ENCODE measurements at regions not wholly inside any gene's neighbourhood (a gene's known extent, or its start where the extent isn't known, plus 50 kb on each side); places are given as distances from the start of the nearest gene placed in this dataset.

GRCh38 chr17:79273660-79274059 lies 199.0 kb downstream of the ENGASE start:
- DNase-seq = no peak

- no peak for DNase-seq
Measured at GRCh38 chr17:79272666-79273219, 198.1 kb downstream of the ENGASE start.

GRCh38 chr17:79272220-79272619 lies 197.6 kb downstream of the ENGASE start:
- DNase-seq = no peak

- DNase-seq = no peak
Measured at GRCh38 chr17:79269620-79270019, 195.0 kb downstream of the ENGASE start.

GRCh38 chr17:79263191-79263590 lies 188.6 kb downstream of the ENGASE start:
- DNase-seq = no peak

- no peak for DNase-seq
Measured at GRCh38 chr17:79262624-79263023, 188.0 kb downstream of the ENGASE start.

GRCh38 chr17:79261355-79262072 lies 186.9 kb downstream of the ENGASE start:
- no peak for DNase-seq

GRCh38 chr17:79258843-79259242 lies 184.2 kb downstream of the ENGASE start:
- DNase-seq = no peak

- no peak for DNase-seq
Measured at GRCh38 chr17:79258041-79258440, 183.4 kb downstream of the ENGASE start.

GRCh38 chr17:79255926-79256585 lies 181.4 kb downstream of the ENGASE start:
- DNase-seq = no peak

- DNase-seq = no peak
Measured at GRCh38 chr17:79255456-79255855, 180.8 kb downstream of the ENGASE start.

- DNase-seq = no peak
Measured at GRCh38 chr17:79255046-79255445, 180.4 kb downstream of the ENGASE start.

- no peak for DNase-seq
Measured at GRCh38 chr17:79252886-79253285, 178.3 kb downstream of the ENGASE start.

- DNase-seq = no peak
Measured at GRCh38 chr17:79251824-79252223, 177.2 kb downstream of the ENGASE start.

- DNase-seq = no peak
Measured at GRCh38 chr17:79249929-79250521, 175.4 kb downstream of the ENGASE start.

GRCh38 chr17:79248843-79249493 lies 174.3 kb downstream of the ENGASE start:
- DNase-seq = no peak

- DNase-seq = no peak
Measured at GRCh38 chr17:79246225-79247190, 171.9 kb downstream of the ENGASE start.

- DNase-seq = no peak
Measured at GRCh38 chr17:79244665-79245064, 170.0 kb downstream of the ENGASE start.

- no peak for DNase-seq
Measured at GRCh38 chr17:79243996-79244395, 169.4 kb downstream of the ENGASE start.

GRCh38 chr17:79243603-79243990 lies 169.0 kb downstream of the ENGASE start:
- no peak for DNase-seq

- no peak for DNase-seq
Measured at GRCh38 chr17:79242873-79243602, 168.4 kb downstream of the ENGASE start.
